NCI-H1694 treated with DMSO at 0.1 percent for 48 hours (cell line): ENCODE measurements at regions not wholly inside any gene's neighbourhood (a gene's known extent, or its start where the extent isn't known, plus 50 kb on each side); places are given as distances from the start of the nearest gene placed in this dataset.

ENCODE experiments used
- DNase-seq: peaks from one replicate; lab custom pipeline; 2025; lab: John Stamatoyannopoulos, UW

GRCh38 chr18:41753826-41754225 is 201.2 kb upstream of the PIK3C3 start:
- no peak for DNase-seq

- no peak for DNase-seq
Observed at GRCh38 chr18:41752826-41753225, 202.2 kb upstream of the PIK3C3 start.

GRCh38 chr18:41751652-41752051 is 203.4 kb upstream of the PIK3C3 start:
- no peak for DNase-seq

GRCh38 chr18:41751161-41751560 is 203.9 kb upstream of the PIK3C3 start:
- no peak for DNase-seq

GRCh38 chr18:41747723-41748242 is 207.3 kb upstream of the PIK3C3 start:
- DNase-seq: no peak

- peak; percentile 61 for DNase-seq
Observed at GRCh38 chr18:41745166-41746049, 209.6 kb upstream of the PIK3C3 start.

GRCh38 chr18:41744421-41745030 is 210.5 kb upstream of the PIK3C3 start:
- DNase-seq: no peak

GRCh38 chr18:41737218-41737617 is 217.8 kb upstream of the PIK3C3 start:
- no peak for DNase-seq

GRCh38 chr18:41734917-41735316 is 220.1 kb upstream of the PIK3C3 start:
- DNase-seq: no peak

GRCh38 chr18:41732356-41732755 is 222.7 kb upstream of the PIK3C3 start:
- DNase-seq: no peak

GRCh38 chr18:41731884-41732283 is 223.2 kb upstream of the PIK3C3 start:
- no peak for DNase-seq

GRCh38 chr18:41724195-41724594 is 230.8 kb upstream of the PIK3C3 start:
- DNase-seq: no peak

GRCh38 chr18:41721103-41721790 is 233.8 kb upstream of the PIK3C3 start:
- no peak for DNase-seq

GRCh38 chr18:41720226-41720625 is 234.8 kb upstream of the PIK3C3 start:
- DNase-seq: no peak

GRCh38 chr18:41719808-41720207 is 235.2 kb upstream of the PIK3C3 start:
- DNase-seq: no peak

- DNase-seq: no peak
Observed at GRCh38 chr18:41714872-41715271, 240.2 kb upstream of the PIK3C3 start.

GRCh38 chr18:41713969-41714825 is 240.8 kb upstream of the PIK3C3 start:
- no peak for DNase-seq

- DNase-seq: no peak
Observed at GRCh38 chr18:41706301-41706700, 248.7 kb upstream of the PIK3C3 start.

GRCh38 chr18:41703744-41704530 is 251.1 kb upstream of the PIK3C3 start:
- DNase-seq: no peak

- DNase-seq: no peak
Observed at GRCh38 chr18:41700416-41700815, 254.6 kb upstream of the PIK3C3 start.

GRCh38 chr18:41695441-41695840 is 259.6 kb upstream of the PIK3C3 start:
- no peak for DNase-seq
